Activated naive CD4-positive, alpha-beta T cell treated with anti-CD3 and anti-CD28 coated beads for 36 hours (primary cell): ENCODE measurements at regions not wholly inside any gene's neighbourhood (a gene's known extent, or its start where the extent isn't known, plus 50 kb on each side); places are given as distances from the start of the nearest gene placed in this dataset.

Source experiments
- CTCF ChIA-PET: fragments of 350-600 bp; sonication (Branson Sonifier 250); formaldehyde crosslinking; loops from one replicate; lab custom pipeline; 2021; ENCODE audit warnings: antibody characterized with exemption; lab: Charles Lee
- DNase-seq: peaks from one replicate; pipeline ENCODE4 v3.0.0-alpha.2; 2020
- H3K27ac Mint-ChIP-seq: one replicate; pipeline ENCODE4 v1.8.0; 2021; ENCODE audit warnings: mild to moderate bottlenecking, mixed read lengths
- H3K27me3 Mint-ChIP-seq: one replicate; pipeline ENCODE4 v1.8.0; 2021; ENCODE audit warnings: low read depth, mixed read lengths
- H3K36me3 Mint-ChIP-seq: one replicate; pipeline ENCODE4 v1.8.0; 2021; ENCODE audit warnings: low read depth, mixed read lengths
- H3K4me1 Mint-ChIP-seq: one replicate; pipeline ENCODE4 v1.8.0; 2021; ENCODE audit warnings: low read depth, mixed read lengths
- H3K4me3 Mint-ChIP-seq: one replicate; pipeline ENCODE4 v1.8.0; 2021; ENCODE audit warnings: mild to moderate bottlenecking, moderate library complexity, mixed read lengths
- H3K9me3 Mint-ChIP-seq: one replicate; pipeline ENCODE4 v1.8.0; 2021; ENCODE audit warnings: mixed read lengths
- intact Hi-C: fragments of 100-400 bp; cut with micrococcal nuclease; formaldehyde crosslinking; loops from one replicate; pipeline ENCODE4 v1.15.1; 2023

DNA sequence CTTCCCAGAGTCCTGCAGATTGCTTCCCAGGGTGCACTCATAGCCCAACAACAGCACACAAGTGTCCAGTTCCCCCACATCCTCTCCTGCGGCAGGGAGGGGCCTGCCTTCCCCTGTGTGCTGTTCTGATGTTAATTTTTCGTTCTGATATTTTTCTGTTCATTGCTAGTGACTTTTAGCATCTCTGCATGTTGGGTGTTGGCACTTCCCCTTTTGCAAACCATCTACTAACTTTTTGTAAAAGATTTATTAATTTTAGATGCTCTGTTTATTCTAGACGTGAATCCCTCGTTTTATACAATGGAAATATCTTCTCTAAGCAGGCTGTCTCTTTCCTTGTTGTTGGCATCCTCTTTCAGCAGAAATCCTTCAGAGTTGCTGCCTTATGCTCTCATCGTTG is 97.3 kb upstream of the DAP start:
- H3K27me3 Mint-ChIP-seq: peaks cover 13% of the 10 kb centered on the region
- no peak for DNase-seq
- H3K27ac Mint-ChIP-seq: no peak overlapping the region
- H3K9me3 Mint-ChIP-seq: no peaks in the 10 kb centered on the region
- no peaks in the 10 kb centered on the region for H3K36me3 Mint-ChIP-seq
- peaks cover 2% of the 10 kb centered on the region for H3K4me1 Mint-ChIP-seq
- intact Hi-C loops: loop anchor here (5.0 kb wide), 1 partner anchor 161 kb away; no protein-coding TSS in a partner anchor
- CTCF ChIA-PET: no interaction called here
- no peak overlapping the region for H3K4me3 Mint-ChIP-seq

DNA sequence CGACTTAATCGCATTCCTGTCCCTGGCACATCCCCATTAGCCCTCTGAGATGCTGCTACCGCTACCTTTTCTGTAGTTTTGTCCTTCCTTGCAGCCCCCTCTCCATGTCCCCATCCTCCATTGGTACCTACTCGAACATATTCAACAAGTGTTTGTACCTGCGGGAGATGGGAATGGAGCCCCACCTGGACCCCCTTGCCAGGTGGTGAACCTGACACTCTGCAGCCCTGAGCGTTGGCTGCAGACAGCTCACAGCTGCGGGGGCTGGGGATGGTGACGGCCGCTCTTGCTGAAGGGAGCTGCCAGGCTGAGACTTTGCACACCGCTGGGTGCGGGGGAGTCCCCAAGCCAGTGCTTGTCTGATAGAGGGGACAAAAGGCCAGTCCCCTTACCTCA is 96.3 kb upstream of the DAP start:
- no peak overlapping the region for H3K4me3 Mint-ChIP-seq
- H3K4me1 Mint-ChIP-seq: peaks cover 2% of the 10 kb centered on the region
- no peaks in the 10 kb centered on the region for H3K36me3 Mint-ChIP-seq
- no peaks in the 10 kb centered on the region for H3K9me3 Mint-ChIP-seq
- H3K27ac Mint-ChIP-seq: no peak overlapping the region
- intact Hi-C loops: loop anchor here (5.0 kb wide), 1 partner anchor 160 kb away; no protein-coding TSS in a partner anchor
- CTCF ChIA-PET: interaction anchor here (0.6 to 1.1 kb wide), 5 partner anchors 120 to 550 kb away, joined by 3 to 5 read pairs (median 4); no protein-coding TSS in a partner anchor
- DNase-seq: no peak
- H3K27me3 Mint-ChIP-seq: peaks cover 13% of the 10 kb centered on the region

- Mint-ChIP-seq H3K27me3 (peaks cover 13% of the 10 kb centered on the region), H3K4me3 (no peak overlapping the region), H3K27ac (no peak overlapping the region), H3K9me3 (no peaks in the 10 kb centered on the region), H3K4me1 (peaks cover 2% of the 10 kb centered on the region), H3K36me3 (no peaks in the 10 kb centered on the region)
- DNase-seq: peak; percentile 21
- intact Hi-C loops: loop anchor here (5.0 kb wide), 1 partner anchor 160 kb away; no protein-coding TSS in a partner anchor
- CTCF ChIA-PET: interaction anchor here (0.6 to 1.3 kb wide), 7 partner anchors 10 to 550 kb away, joined by 3 to 5 read pairs (median 4); no protein-coding TSS in a partner anchor
Observed at GRCh38 chr5:10856683-10857337, 95.8 kb upstream of the DAP start.

DNA sequence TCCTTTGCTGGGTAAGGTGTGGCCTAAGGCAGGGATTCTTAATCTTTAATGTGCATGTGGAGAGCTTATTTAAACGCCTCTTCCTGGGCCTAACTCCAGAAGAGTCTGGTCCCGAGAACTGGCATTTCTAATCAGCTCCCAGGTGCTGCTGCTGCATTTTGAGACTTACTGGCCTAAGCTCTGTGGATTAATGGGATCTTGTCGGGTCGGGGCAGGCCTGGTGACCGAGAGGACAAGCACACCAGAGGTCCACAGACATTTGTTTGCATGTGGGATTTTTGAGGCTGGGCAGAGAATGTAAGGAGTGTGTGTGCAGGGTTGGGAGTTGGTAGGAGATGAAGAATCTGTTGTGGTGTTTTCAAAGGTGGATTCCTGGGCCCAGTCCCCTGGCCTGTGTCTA is 95.0 kb upstream of the DAP start:
- DNase-seq: no peak
- no peak overlapping the region for H3K27ac Mint-ChIP-seq
- CTCF ChIA-PET: interaction anchor here (0.9 to 1.3 kb wide), 4 partner anchors 11 to 461 kb away, joined by 3 to 5 read pairs (median 4); no protein-coding TSS in a partner anchor
- no peak overlapping the region for H3K4me3 Mint-ChIP-seq
- H3K9me3 Mint-ChIP-seq: no peaks in the 10 kb centered on the region
- intact Hi-C loops: loop anchor here (5.0 kb wide), 1 partner anchor 159 kb away; no protein-coding TSS in a partner anchor
- no peaks in the 10 kb centered on the region for H3K36me3 Mint-ChIP-seq
- peaks cover 13% of the 10 kb centered on the region for H3K27me3 Mint-ChIP-seq
- peaks cover 2% of the 10 kb centered on the region for H3K4me1 Mint-ChIP-seq

- Mint-ChIP-seq H3K27ac (no peak overlapping the region), H3K27me3 (peaks cover 13% of the 10 kb centered on the region), H3K4me1 (peaks cover 2% of the 10 kb centered on the region), H3K9me3 (no peaks in the 10 kb centered on the region), H3K4me3 (no peak overlapping the region), H3K36me3 (no peaks in the 10 kb centered on the region)
- DNase-seq: no peak
- intact Hi-C loops: loop anchor here (5.0 kb wide), 1 partner anchor 157 kb away; no protein-coding TSS in a partner anchor
- CTCF ChIA-PET: interaction anchor here (0.5 to 0.7 kb wide), 2 partner anchors 11 to 147 kb away, joined by 3 to 4 read pairs; no protein-coding TSS in a partner anchor
Observed at GRCh38 chr5:10854506-10855277, 93.7 kb upstream of the DAP start.

- Mint-ChIP-seq H3K27me3 (peaks cover 15% of the 10 kb centered on the region), H3K4me1 (peaks cover 2% of the 10 kb centered on the region), H3K36me3 (no peaks in the 10 kb centered on the region), H3K9me3 (peaks cover 3% of the 10 kb centered on the region), H3K27ac (no peak overlapping the region), H3K4me3 (no peak overlapping the region)
- intact Hi-C loops: no loop called here
- CTCF ChIA-PET: interaction anchor here (0.7 kb wide), 1 partner anchor 199 kb away, joined by 3 read pairs; no protein-coding TSS in a partner anchor
- DNase-seq: no peak
Observed at GRCh38 chr5:10853154-10853553, 92.1 kb upstream of the DAP start.

- no peaks in the 10 kb centered on the region for H3K4me1 Mint-ChIP-seq
- H3K4me3 Mint-ChIP-seq: no peak overlapping the region
- H3K9me3 Mint-ChIP-seq: peaks cover 3% of the 10 kb centered on the region
- H3K27me3 Mint-ChIP-seq: peaks cover 17% of the 10 kb centered on the region
- intact Hi-C loops: no loop called here
- CTCF ChIA-PET: no interaction called here
- H3K27ac Mint-ChIP-seq: no peak overlapping the region
- H3K36me3 Mint-ChIP-seq: no peaks in the 10 kb centered on the region
- DNase-seq: no peak
Observed at GRCh38 chr5:10849278-10849677, 88.2 kb upstream of the DAP start.

GRCh38 chr5:10844016-10844415 is 83.0 kb upstream of the DAP start:
- no peak for DNase-seq
- Mint-ChIP-seq H3K27me3 (peaks cover 24% of the 10 kb centered on the region), H3K27ac (no peak overlapping the region), H3K36me3 (no peaks in the 10 kb centered on the region), H3K4me3 (no peak overlapping the region), H3K4me1 (no peaks in the 10 kb centered on the region), H3K9me3 (peaks cover 6% of the 10 kb centered on the region)
- CTCF ChIA-PET: interaction anchor here (1.2 kb wide), 1 partner anchor 11 kb away, joined by 3 read pairs; no protein-coding TSS in a partner anchor
- intact Hi-C loops: no loop called here

DNA sequence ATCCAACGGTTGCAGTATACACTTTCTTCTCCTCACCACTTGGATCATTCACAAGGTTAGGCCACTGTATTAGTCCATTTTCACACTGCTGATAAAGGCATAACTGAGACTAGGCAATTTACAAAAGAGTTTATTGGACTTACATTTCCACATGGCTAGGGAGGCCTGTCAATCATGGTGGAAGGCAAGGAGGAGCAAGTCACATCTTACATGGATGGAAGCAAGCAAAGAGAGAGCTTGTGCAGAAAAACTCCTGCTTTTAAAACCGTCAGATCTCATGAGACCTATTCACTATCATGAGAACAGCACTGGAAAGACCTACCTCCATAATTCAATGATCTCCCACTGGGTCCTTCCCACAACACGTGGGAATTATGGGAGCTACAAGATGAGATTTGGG is 81.8 kb upstream of the DAP start:
- H3K4me1 Mint-ChIP-seq: no peaks in the 10 kb centered on the region
- peaks cover 2% of the 10 kb centered on the region for H3K9me3 Mint-ChIP-seq
- no peak for DNase-seq
- no peak overlapping the region for H3K27ac Mint-ChIP-seq
- intact Hi-C loops: no loop called here
- CTCF ChIA-PET: no interaction called here
- no peak overlapping the region for H3K4me3 Mint-ChIP-seq
- peaks cover 22% of the 10 kb centered on the region for H3K27me3 Mint-ChIP-seq
- no peaks in the 10 kb centered on the region for H3K36me3 Mint-ChIP-seq

- no peak overlapping the region for H3K4me3 Mint-ChIP-seq
- peaks cover 19% of the 10 kb centered on the region for H3K27me3 Mint-ChIP-seq
- no peaks in the 10 kb centered on the region for H3K4me1 Mint-ChIP-seq
- intact Hi-C loops: no loop called here
- CTCF ChIA-PET: no interaction called here
- no peak overlapping the region for H3K27ac Mint-ChIP-seq
- peaks cover 2% of the 10 kb centered on the region for H3K9me3 Mint-ChIP-seq
- H3K36me3 Mint-ChIP-seq: no peaks in the 10 kb centered on the region
- no peak for DNase-seq
Observed at GRCh38 chr5:10839916-10840599, 79.0 kb upstream of the DAP start.

DNA sequence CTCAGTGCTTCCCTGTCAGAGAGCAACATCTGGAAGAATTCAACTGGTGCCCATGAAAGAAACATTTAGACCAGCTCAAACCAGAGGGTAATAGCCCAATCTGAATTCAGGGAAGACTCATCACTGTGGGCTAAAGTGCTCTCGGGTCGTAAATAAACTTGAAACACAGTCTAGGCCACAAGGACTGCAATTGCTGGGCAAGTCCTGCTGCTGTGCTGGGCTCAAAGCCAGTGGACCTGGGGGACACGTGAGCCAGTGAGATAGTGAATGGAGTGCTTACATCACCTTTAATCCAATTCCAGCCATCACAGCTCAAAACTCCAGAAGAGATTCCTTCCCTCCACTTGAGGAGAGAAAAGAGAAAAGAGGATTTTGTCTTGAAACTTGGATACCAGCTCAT is 78.1 kb upstream of the DAP start:
- CTCF ChIA-PET: no interaction called here
- no peak overlapping the region for H3K27ac Mint-ChIP-seq

GRCh38 chr5:10838038-10838437 is 77.0 kb upstream of the DAP start:
- Mint-ChIP-seq H3K27ac (no peak overlapping the region), H3K4me3 (no peak overlapping the region), H3K4me1 (no peaks in the 10 kb centered on the region), H3K36me3 (no peaks in the 10 kb centered on the region), H3K27me3 (peaks cover 5% of the 10 kb centered on the region), H3K9me3 (peaks cover 2% of the 10 kb centered on the region)
- CTCF ChIA-PET: no interaction called here
- DNase-seq: no peak
- intact Hi-C loops: no loop called here

More for the DNA sequence above, 78.1 kb upstream of the DAP start:
- no peak overlapping the region for H3K4me3 Mint-ChIP-seq
- no peaks in the 10 kb centered on the region for H3K36me3 Mint-ChIP-seq
- DNase-seq: no peak
- H3K4me1 Mint-ChIP-seq: no peaks in the 10 kb centered on the region
- H3K9me3 Mint-ChIP-seq: peaks cover 2% of the 10 kb centered on the region
- peaks cover 10% of the 10 kb centered on the region for H3K27me3 Mint-ChIP-seq
- intact Hi-C loops: no loop called here
